ENCODE measurements at regions not wholly inside any gene's neighbourhood (a gene's known extent, or its start where the extent isn't known, plus 50 kb on each side); places are given as distances from the start of the nearest gene placed in this dataset.

DNA sequence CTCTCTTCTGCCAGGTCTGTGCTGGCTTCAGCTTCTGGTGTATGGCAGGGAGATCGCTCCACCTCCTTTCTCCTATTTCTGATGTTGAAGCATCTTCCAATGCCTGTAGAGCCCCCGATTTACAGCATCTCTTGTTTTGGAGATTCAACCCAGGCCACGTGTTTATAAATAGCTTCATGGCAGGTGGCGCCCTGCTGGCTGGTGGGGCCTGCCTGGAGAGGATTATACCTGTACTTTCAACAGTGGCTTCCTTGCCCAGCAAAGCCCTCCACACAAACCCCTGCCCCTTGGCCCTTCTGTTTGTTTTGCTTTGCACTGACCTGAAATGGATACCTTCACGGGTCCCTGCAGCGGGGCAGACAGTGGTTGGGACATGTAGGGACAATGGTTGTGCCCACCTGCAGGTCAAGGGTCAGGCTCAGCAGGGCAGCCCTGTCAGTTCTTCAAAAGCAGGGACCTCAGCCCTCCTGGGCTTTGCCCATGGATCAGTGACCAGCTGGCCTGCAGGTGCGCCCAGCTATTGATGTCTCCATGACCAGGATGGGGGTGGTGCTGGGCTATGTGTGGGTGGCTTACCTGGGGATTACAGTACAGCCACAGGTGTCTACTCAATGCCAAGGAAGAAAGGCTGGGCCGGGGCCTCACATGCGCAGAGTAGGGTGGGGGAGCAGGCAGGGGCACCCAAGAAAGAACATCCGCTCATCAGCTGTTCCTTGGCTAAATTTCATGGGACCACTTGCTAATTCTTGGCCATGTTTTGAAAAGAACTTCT lies 112.7 kb upstream of the PRR23C start:
- no peak overlapping the region for H3K4me3 ChIP-seq (ENCODE audit: low read length)
- peaks cover 2% of the 10 kb centered on the region for H3K27me3 ChIP-seq (ENCODE audit: control insufficient read depth, insufficient read depth, low read length, poor library complexity, severe bottlenecking)
- Mint-ChIP-seq H3K9me3 (no peaks in the 10 kb centered on the region), H3K4me3 (no peak overlapping the region), H3K36me3 (ENCODE audit: low read depth) (no peaks in the 10 kb centered on the region), H3K27ac (no peak overlapping the region), H3K4me1 (no peaks in the 10 kb centered on the region), H3K27me3 (ENCODE audit: insufficient read depth) (peaks cover 13% of the 10 kb centered on the region)
- no peak for DNase-seq
- no peak overlapping the region for H3K27ac ChIP-seq (ENCODE audit: low read depth, low read length)
- TF ChIP-seq, protein P1, sequence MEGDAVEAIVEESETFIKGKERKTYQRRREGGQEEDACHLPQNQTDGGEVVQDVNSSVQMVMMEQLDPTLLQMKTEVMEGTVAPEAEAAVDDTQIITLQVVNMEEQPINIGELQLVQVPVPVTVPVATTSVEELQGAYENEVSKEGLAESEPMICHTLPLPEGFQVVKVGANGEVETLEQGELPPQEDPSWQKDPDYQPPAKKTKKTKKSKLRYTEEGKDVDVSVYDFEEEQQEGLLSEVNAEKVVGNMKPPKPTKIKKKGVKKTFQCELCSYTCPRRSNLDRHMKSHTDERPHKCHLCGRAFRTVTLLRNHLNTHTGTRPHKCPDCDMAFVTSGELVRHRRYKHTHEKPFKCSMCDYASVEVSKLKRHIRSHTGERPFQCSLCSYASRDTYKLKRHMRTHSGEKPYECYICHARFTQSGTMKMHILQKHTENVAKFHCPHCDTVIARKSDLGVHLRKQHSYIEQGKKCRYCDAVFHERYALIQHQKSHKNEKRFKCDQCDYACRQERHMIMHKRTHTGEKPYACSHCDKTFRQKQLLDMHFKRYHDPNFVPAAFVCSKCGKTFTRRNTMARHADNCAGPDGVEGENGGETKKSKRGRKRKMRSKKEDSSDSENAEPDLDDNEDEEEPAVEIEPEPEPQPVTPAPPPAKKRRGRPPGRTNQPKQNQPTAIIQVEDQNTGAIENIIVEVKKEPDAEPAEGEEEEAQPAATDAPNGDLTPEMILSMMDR (conservative IDR thresholded peaks at IDR 0.05): no peak
- H3K9me3 ChIP-seq (ENCODE audit: control insufficient read depth, low read length): no peaks in the 10 kb centered on the region
- H3K36me3 ChIP-seq (ENCODE audit: control insufficient read depth, insufficient read depth, low read length): no peaks in the 10 kb centered on the region
- H3K9ac ChIP-seq (ENCODE audit: extremely low read depth, low read length, poor library complexity, severe bottlenecking): no peak overlapping the region
- no peaks in the 10 kb centered on the region for H3K4me1 ChIP-seq (ENCODE audit: control insufficient read depth, insufficient read depth, low read length)
- whole genome bisulfite sequencing, 2 experiments (ENCODE audit: insufficient coverage in 1 of 2, insufficient read length in 1 of 2): 73 to 80% methylated on average over 7 to 10 of the region's 10 CpGs

DNA sequence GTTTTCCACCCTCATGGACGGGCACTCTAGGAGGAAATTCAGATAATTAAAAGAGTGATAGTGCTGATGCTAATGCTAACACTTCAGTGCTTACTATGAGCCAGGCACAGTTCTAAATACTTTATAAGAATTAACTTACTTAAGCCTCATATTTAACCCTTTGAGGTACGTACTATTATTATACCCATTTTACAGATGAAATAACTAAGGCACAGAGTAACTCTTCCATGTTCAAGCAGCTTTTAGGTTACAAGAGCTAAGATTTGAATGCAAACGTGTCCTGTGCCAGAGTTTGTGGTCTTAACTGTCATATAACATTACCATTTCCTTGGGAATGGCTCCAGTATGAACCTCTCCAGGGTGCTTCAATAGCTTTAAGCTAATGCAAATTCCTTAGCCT lies 114.7 kb upstream of the PRR23C start:
- Histone ChIP-seq H3K27ac (ENCODE audit: low read depth, low read length) (no peak overlapping the region), H3K9me3 (ENCODE audit: control insufficient read depth, low read length) (no peaks in the 10 kb centered on the region), H3K27me3 (ENCODE audit: control insufficient read depth, insufficient read depth, low read length, poor library complexity, severe bottlenecking) (peaks cover 5% of the 10 kb centered on the region), H3K36me3 (ENCODE audit: control insufficient read depth, insufficient read depth, low read length) (no peaks in the 10 kb centered on the region), H3K4me3 (ENCODE audit: low read length) (no peak overlapping the region), H3K4me1 (ENCODE audit: control insufficient read depth, insufficient read depth, low read length) (no peaks in the 10 kb centered on the region), H3K9ac (ENCODE audit: extremely low read depth, low read length, poor library complexity, severe bottlenecking) (no peak overlapping the region)
- Mint-ChIP-seq H3K4me3 (no peak overlapping the region), H3K9me3 (no peaks in the 10 kb centered on the region), H3K36me3 (ENCODE audit: low read depth) (no peaks in the 10 kb centered on the region), H3K27ac (no peak overlapping the region), H3K27me3 (ENCODE audit: insufficient read depth) (peaks cover 7% of the 10 kb centered on the region), H3K4me1 (no peaks in the 10 kb centered on the region)
- WGBS, 2 experiments (ENCODE audit: insufficient coverage in 1 of 2, insufficient read length in 1 of 2): 75 to 82% methylated on average over 2 to 3 of the region's 3 CpGs
- no peak for DNase-seq
- TF ChIP-seq, protein P1 (conservative IDR thresholded peaks at IDR 0.05): no peak

DNA sequence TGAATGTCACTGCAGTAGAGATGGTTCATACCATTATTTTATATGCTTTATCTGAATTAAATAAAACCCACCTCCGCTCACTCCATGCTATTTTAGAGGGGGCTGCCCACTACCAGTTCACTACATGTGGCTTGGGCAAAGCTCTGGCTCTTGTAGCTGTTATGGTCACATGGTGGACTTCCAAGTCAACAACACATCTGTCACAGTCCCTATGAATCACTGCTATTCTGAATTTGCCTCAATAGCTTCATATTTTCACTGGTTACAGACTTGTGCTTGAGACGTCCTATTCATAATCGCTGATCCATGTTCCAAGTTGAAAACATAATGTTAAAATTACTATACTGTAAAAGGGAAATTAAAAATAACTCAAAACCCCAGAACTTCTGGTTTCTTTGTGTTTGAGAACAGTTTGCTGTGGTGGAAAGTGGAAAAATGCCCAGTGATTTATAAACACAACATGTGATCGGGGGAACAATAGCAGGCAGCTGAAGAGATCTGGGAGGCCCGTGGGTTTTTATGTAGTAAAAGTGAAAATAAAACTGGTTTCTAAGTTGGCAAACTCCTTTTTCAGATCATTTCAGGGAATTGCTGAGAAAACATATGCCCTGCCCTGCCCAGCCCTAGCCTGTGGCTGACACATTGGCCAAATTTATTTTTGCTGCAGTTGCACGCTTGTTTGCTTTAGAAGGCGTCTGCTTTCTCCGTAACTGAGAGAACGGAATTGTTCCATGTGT lies 128.8 kb upstream of the PRR23C start:
- Histone ChIP-seq H3K9me3 (ENCODE audit: control insufficient read depth, low read length) (no peaks in the 10 kb centered on the region), H3K4me1 (ENCODE audit: control insufficient read depth, insufficient read depth, low read length) (no peaks in the 10 kb centered on the region), H3K27me3 (ENCODE audit: control insufficient read depth, insufficient read depth, low read length, poor library complexity, severe bottlenecking) (peaks cover 6% of the 10 kb centered on the region), H3K27ac (ENCODE audit: low read depth, low read length) (no peak overlapping the region), H3K9ac (ENCODE audit: extremely low read depth, low read length, poor library complexity, severe bottlenecking) (no peak overlapping the region), H3K36me3 (ENCODE audit: control insufficient read depth, insufficient read depth, low read length) (no peaks in the 10 kb centered on the region), H3K4me3 (ENCODE audit: low read length) (no peak overlapping the region)
- no peaks in the 10 kb centered on the region for H3K4me1 Mint-ChIP-seq
- peaks cover 24% of the 10 kb centered on the region for H3K27me3 Mint-ChIP-seq (ENCODE audit: insufficient read depth)
- peaks cover 32% of the 10 kb centered on the region for H3K9me3 Mint-ChIP-seq
- H3K4me3 Mint-ChIP-seq: no peak overlapping the region
- 82 to 92% methylated on average over 5 to 9 of the region's 9 CpGs for WGBS, 2 experiments (ENCODE audit: insufficient coverage in 1 of 2, insufficient read length in 1 of 2)
- H3K36me3 Mint-ChIP-seq (ENCODE audit: low read depth): no peaks in the 10 kb centered on the region
- no peak overlapping the region for H3K27ac Mint-ChIP-seq
- TF ChIP-seq, protein P1 (conservative IDR thresholded peaks at IDR 0.05): no peak
- DNase-seq: no peak
